ENCODE measurements at regions not wholly inside any gene's neighbourhood (a gene's known extent, or its start where the extent isn't known, plus 50 kb on each side); places are given as distances from the start of the nearest gene placed in this dataset.

DNA sequence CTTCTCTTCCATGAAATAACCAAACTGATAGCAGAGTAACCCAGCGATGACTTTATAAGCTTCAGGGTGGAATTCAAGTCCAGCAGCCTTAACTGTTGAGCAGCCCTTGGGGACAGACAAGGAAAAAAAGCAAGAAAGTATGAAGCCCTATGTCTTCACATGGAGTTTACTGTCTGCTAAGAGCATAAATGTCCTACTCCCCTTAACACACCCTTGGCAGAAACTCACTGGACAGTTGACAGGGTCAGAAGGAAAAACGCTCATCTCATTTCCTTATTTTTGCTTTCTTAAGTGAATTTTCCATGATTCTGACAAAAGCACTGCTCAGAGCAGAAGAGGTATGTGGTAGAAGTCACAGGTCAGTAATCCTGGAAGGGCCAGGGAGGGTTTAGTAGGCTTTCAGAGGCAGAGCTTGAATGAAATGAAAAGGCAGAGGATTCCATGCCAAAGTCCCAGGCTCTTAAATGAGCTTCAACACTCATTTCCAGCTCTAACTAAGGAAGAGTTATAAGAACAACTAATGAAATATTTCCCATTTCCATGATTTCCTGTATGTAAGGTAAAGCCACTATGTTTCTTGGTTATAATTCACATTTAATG lies 683.3 kb upstream of the KLHL29 start:
- H3K36me3 ChIP-seq (replicated peaks; ENCODE audit: low read depth, low read length) = no peaks in the 10 kb centered on the region
- H3K4me1 ChIP-seq (ENCODE audit: low read length) = no peaks in the 10 kb centered on the region
- no peak overlapping the region for H3K4me3 ChIP-seq (ENCODE audit: low read length)
- no peak for TF ChIP-seq EZH2phosphoT487 (IDR thresholded peaks at IDR 0.05; ENCODE audit: low read depth)
- TF ChIP-seq, protein P1, sequence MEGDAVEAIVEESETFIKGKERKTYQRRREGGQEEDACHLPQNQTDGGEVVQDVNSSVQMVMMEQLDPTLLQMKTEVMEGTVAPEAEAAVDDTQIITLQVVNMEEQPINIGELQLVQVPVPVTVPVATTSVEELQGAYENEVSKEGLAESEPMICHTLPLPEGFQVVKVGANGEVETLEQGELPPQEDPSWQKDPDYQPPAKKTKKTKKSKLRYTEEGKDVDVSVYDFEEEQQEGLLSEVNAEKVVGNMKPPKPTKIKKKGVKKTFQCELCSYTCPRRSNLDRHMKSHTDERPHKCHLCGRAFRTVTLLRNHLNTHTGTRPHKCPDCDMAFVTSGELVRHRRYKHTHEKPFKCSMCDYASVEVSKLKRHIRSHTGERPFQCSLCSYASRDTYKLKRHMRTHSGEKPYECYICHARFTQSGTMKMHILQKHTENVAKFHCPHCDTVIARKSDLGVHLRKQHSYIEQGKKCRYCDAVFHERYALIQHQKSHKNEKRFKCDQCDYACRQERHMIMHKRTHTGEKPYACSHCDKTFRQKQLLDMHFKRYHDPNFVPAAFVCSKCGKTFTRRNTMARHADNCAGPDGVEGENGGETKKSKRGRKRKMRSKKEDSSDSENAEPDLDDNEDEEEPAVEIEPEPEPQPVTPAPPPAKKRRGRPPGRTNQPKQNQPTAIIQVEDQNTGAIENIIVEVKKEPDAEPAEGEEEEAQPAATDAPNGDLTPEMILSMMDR (IDR thresholded peaks at IDR 0.05; ENCODE audit: low read depth, low read length) = no peak
- H3K9ac ChIP-seq (ENCODE audit: low read length) = no peak overlapping the region
- H4K20me1 ChIP-seq (ENCODE audit: insufficient read depth, low read length) = no peaks in the 10 kb centered on the region
- H3K79me2 ChIP-seq (ENCODE audit: low read length) = no peaks in the 10 kb centered on the region
- no peaks in the 10 kb centered on the region for H3K9me3 ChIP-seq (ENCODE audit: insufficient read depth, low read length)
- H2AFZ ChIP-seq (ENCODE audit: low read depth, low read length) = no peak overlapping the region
- no peak overlapping the region for H3K27ac ChIP-seq (ENCODE audit: low read length)
- no peak overlapping the region for H3K4me2 ChIP-seq (ENCODE audit: low read length)
- no peaks in the 10 kb centered on the region for H3K27me3 ChIP-seq (ENCODE audit: low read depth, low read length)

DNA sequence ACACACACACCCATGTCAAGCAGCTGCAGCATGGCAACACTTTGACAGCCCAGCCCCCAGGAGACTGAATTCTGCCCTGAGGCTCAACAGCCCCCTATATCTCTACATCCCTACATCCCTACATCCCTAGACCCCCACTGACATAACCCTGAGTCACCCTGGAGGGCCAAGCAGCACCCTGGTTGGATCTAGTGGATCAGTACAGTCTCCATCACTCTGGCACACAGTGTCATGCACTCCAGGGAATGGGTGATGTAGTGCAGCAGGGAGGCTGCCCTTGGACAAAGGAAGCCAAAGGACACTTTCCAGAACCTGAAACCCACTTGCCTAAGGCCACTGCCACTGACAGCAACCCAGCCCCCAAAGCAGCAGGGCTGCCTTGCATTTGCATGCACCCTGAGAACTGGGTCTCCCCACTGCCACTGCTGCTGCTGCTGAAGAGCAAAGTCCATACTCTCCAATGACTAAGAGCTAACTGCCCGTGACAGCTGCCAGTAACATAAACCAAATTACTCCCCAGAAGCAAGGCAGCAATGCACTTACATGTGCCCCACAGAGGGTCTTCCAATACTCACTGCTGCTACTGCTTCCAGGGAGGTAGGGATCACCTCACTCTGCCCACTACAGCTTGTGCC lies 681.6 kb upstream of the KLHL29 start:
- Histone ChIP-seq H3K4me3 (ENCODE audit: low read length) (no peak overlapping the region), H3K9me3 (ENCODE audit: insufficient read depth, low read length) (no peaks in the 10 kb centered on the region), H3K27ac (ENCODE audit: low read length) (no peak overlapping the region), H3K36me3 (replicated peaks; ENCODE audit: low read depth, low read length) (no peaks in the 10 kb centered on the region), H3K4me1 (ENCODE audit: low read length) (no peaks in the 10 kb centered on the region), H4K20me1 (ENCODE audit: insufficient read depth, low read length) (no peaks in the 10 kb centered on the region), H3K4me2 (ENCODE audit: low read length) (no peak overlapping the region), H3K27me3 (ENCODE audit: low read depth, low read length) (no peaks in the 10 kb centered on the region), H3K79me2 (ENCODE audit: low read length) (no peaks in the 10 kb centered on the region), H3K9ac (ENCODE audit: low read length) (no peak overlapping the region), H2AFZ (ENCODE audit: low read depth, low read length) (no peak overlapping the region)
- TF ChIP-seq, protein P1 (IDR thresholded peaks at IDR 0.05; ENCODE audit: low read depth, low read length) = no peak
- TF ChIP-seq EZH2phosphoT487 (IDR thresholded peaks at IDR 0.05; ENCODE audit: low read depth) = no peak

GRCh38 chr2:22719396-22719795 lies 665.6 kb upstream of the KLHL29 start:
- no peak overlapping the region for H3K4me2 ChIP-seq (ENCODE audit: low read length)
- no peak overlapping the region for H3K27ac ChIP-seq (ENCODE audit: low read length)
- no peak overlapping the region for H3K9ac ChIP-seq (ENCODE audit: low read length)
- H4K20me1 ChIP-seq (ENCODE audit: insufficient read depth, low read length) = no peaks in the 10 kb centered on the region
- H3K4me3 ChIP-seq (ENCODE audit: low read length) = no peak overlapping the region
- no peaks in the 10 kb centered on the region for H3K36me3 ChIP-seq (replicated peaks; ENCODE audit: low read depth, low read length)
- H3K9me3 ChIP-seq (ENCODE audit: insufficient read depth, low read length) = no peaks in the 10 kb centered on the region
- no peaks in the 10 kb centered on the region for H3K27me3 ChIP-seq (ENCODE audit: low read depth, low read length)
- H2AFZ ChIP-seq (ENCODE audit: low read depth, low read length) = no peak overlapping the region
- TF ChIP-seq, protein P1 (IDR thresholded peaks at IDR 0.05; ENCODE audit: low read depth, low read length) = no peak
- TF ChIP-seq EZH2phosphoT487 (IDR thresholded peaks at IDR 0.05; ENCODE audit: low read depth) = no peak
- no peaks in the 10 kb centered on the region for H3K4me1 ChIP-seq (ENCODE audit: low read length)
- no peaks in the 10 kb centered on the region for H3K79me2 ChIP-seq (ENCODE audit: low read length)

DNA sequence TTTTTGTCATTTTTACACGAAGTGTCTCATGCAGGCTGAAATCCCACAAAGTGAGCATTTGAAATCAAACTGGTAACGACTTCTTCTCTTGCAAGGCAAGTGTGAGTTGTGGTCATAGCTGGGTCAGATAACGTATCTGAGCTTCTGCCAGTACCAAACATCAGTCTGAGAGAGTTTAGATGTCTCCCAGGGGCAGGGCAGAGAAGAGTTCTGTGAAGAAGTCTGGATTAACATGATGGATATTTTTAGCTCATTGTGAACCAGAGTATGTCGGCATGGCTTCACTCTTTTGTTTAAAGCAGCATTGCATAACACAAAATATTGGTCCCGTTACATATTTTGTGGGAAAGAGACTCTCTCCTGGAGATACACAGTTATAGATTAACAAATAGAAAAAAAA lies 655.5 kb upstream of the KLHL29 start:
- H3K4me3 ChIP-seq (ENCODE audit: low read length) = no peak overlapping the region
- H3K4me2 ChIP-seq (ENCODE audit: low read length) = no peak overlapping the region
- H3K27me3 ChIP-seq (ENCODE audit: low read depth, low read length) = no peaks in the 10 kb centered on the region
- no peaks in the 10 kb centered on the region for H3K36me3 ChIP-seq (replicated peaks; ENCODE audit: low read depth, low read length)
- no peak overlapping the region for H2AFZ ChIP-seq (ENCODE audit: low read depth, low read length)
- no peaks in the 10 kb centered on the region for H3K9me3 ChIP-seq (ENCODE audit: insufficient read depth, low read length)
- H4K20me1 ChIP-seq (ENCODE audit: insufficient read depth, low read length) = no peaks in the 10 kb centered on the region
- H3K4me1 ChIP-seq (ENCODE audit: low read length) = no peaks in the 10 kb centered on the region
- H3K9ac ChIP-seq (ENCODE audit: low read length) = no peak overlapping the region
- no peak overlapping the region for H3K27ac ChIP-seq (ENCODE audit: low read length)
- TF ChIP-seq EZH2phosphoT487 (IDR thresholded peaks at IDR 0.05; ENCODE audit: low read depth) = no peak
- TF ChIP-seq, protein P1 (IDR thresholded peaks at IDR 0.05; ENCODE audit: low read depth, low read length) = no peak
- no peaks in the 10 kb centered on the region for H3K79me2 ChIP-seq (ENCODE audit: low read length)
